HCT116 (cell line): ENCODE measurements at regions not wholly inside any gene's neighbourhood (a gene's known extent, or its start where the extent isn't known, plus 50 kb on each side); places are given as distances from the start of the nearest gene placed in this dataset.

Source experiments
- ATAC-seq: fragments of 200-7000 bp; cut with Tn5 transposase; 2 replicates; pipeline ENCODE4 v1.9.1; 2020; ENCODE audit warnings: mild to moderate bottlenecking, moderate library complexity
- BruUV-seq: library from RNA; stranded (reverse); fragments of 400-500 nt; replicated peaks from 2 replicates; lab custom pipeline; 2021; lab: Mats Ljungman, UMichigan
- CTCF ChIA-PET: fragments of 300-600 bp; sonication (Branson Sonifier 250); formaldehyde crosslinking; loops from one replicate; lab custom pipeline; 2021; ENCODE audit warnings: antibody characterized with exemption; lab: Charles Lee
- POLR2A ChIA-PET: fragments of 300-600, 350-600 bp; sonication (Branson Sonifier 250); formaldehyde crosslinking; loops from one replicate; lab custom pipeline; 2021; ENCODE audit warnings: antibody characterized with exemption; lab: Charles Lee
- RAD21 ChIA-PET, 2 experiments: fragments of 300-600 bp; sonication (Branson Sonifier 250); formaldehyde crosslinking; loops; one replicate each; lab custom pipeline; 2023; ENCODE audit warnings: low total read pairs in 2 of 2; ENCODE audit not compliant: uncharacterized antibody in 2 of 2, unreplicated experiment in 2 of 2, low non-redundant PET in 1 of 2; lab: Charles Lee
- DNase-seq: peaks from one replicate; pipeline ENCODE4 v3.0.0-alpha.2; 2010; ENCODE audit warnings: low read depth, low spot score
- H2AFZ ChIP-seq: fragments of 200-600 bp; shearing (Covaris generic), sonication (generic); 2 replicates; pipeline ENCODE4 v1.6.1; 2017; ENCODE audit warnings: low read depth, mixed run types, mixed read lengths, antibody characterized with exemption, low read length; ENCODE audit not compliant: poor library complexity, severe bottlenecking
- H3K27ac ChIP-seq: 2 replicates; pipeline ENCODE4 v1.5.1; 2012; ENCODE audit warnings: low read depth, low read length
- H3K27me3 ChIP-seq: fragments of 200-600 bp; sonication (generic); 2 replicates; pipeline ENCODE4 v1.6.1; 2016; ENCODE audit warnings: mixed run types, low read length, mixed read lengths; ENCODE audit not compliant: insufficient read depth
- H3K36me3 ChIP-seq, 2 experiments: fragments of 200-500 bp in 1 of 2; fragments of 200-600 bp in 1 of 2; sonication (Bioruptor generic) in 1 of 2; sonication (generic) in 1 of 2; 2 replicates each; pipeline versions ENCODE4 v1.5.1 to v1.6.1; 2014 to 2016; ENCODE audit warnings: low read length in 2 of 2, inconsistent platforms in 1 of 2, mixed read lengths in 1 of 2, mixed run types in 1 of 2; ENCODE audit not compliant: insufficient read depth in 2 of 2, control insufficient read depth in 1 of 2
- H3K4me1 ChIP-seq, 2 experiments: fragments of 200-600 bp in 1 of 2; sonication (generic) in 1 of 2; 2 replicates each; pipeline versions ENCODE4 v1.5.1 to v1.6.1; 2012 to 2017; ENCODE audit warnings: low read length in 2 of 2, inconsistent platforms in 1 of 2, mild to moderate bottlenecking in 1 of 2, mixed read lengths in 1 of 2, mixed run types in 1 of 2, moderate library complexity in 1 of 2; ENCODE audit not compliant: insufficient read depth in 2 of 2, control insufficient read depth in 1 of 2
- H3K4me2 ChIP-seq: fragments of 200-600 bp; sonication (generic); 2 replicates; pipeline ENCODE4 v1.6.1; 2017; ENCODE audit warnings: mixed run types, low read length, mixed read lengths
- H3K4me3 ChIP-seq, 2 experiments: fragments of 200-600 bp in 1 of 2; sonication (generic) in 1 of 2; replicated peaks in 1 of 2; 2 replicates each; pipeline ENCODE4 v1.5.1; 2011 to 2016; ENCODE audit warnings: low read length in 2 of 2, control low read depth in 1 of 2, low read depth in 1 of 2, mild to moderate bottlenecking in 1 of 2, mixed read lengths in 1 of 2, mixed run types in 1 of 2
- H3K79me2 ChIP-seq: fragments of 200-600 bp; sonication (generic); 2 replicates; pipeline ENCODE4 v1.6.1; 2017; ENCODE audit warnings: mild to moderate bottlenecking, mixed run types, low read length, moderate library complexity, mixed read lengths; ENCODE audit not compliant: insufficient read depth
- H3K9ac ChIP-seq: fragments of 200-600 bp; sonication (generic); 2 replicates; pipeline ENCODE4 v1.6.1; 2016; ENCODE audit warnings: low read length, mixed read lengths
- H3K9me2 ChIP-seq: fragments of 200-600 bp; sonication (generic), shearing (Covaris generic); 2 replicates; pipeline ENCODE4 v1.6.1; 2017; ENCODE audit warnings: mixed run types, mild to moderate bottlenecking, moderate library complexity; ENCODE audit not compliant: insufficient read depth
- H3K9me3 ChIP-seq, 2 experiments: fragments of 200-500 bp in 1 of 2; fragments of 200-600 bp in 1 of 2; sonication (Bioruptor generic) in 1 of 2; sonication (generic) in 1 of 2; 2 replicates each; pipeline ENCODE4 v1.6.1; 2014 to 2017; ENCODE audit warnings: low read length in 2 of 2, mixed read lengths in 2 of 2, inconsistent platforms in 1 of 2, low read depth in 1 of 2, mild to moderate bottlenecking in 1 of 2, mixed run types in 1 of 2, moderate library complexity in 1 of 2; ENCODE audit not compliant: control insufficient read depth in 1 of 2, insufficient read depth in 1 of 2
- H4K20me1 ChIP-seq: fragments of 200-600 bp; sonication (generic), shearing (Covaris generic); 2 replicates; pipeline ENCODE4 v1.6.1; 2017; ENCODE audit warnings: mixed run types, mild to moderate bottlenecking, moderate library complexity; ENCODE audit not compliant: insufficient read depth
- CBX3 ChIP-seq: IDR thresholded peaks from 2 replicates; pipeline ENCODE4 v1.6.1; 2012; ENCODE audit warnings: low read depth
- EGR1 ChIP-seq: IDR thresholded peaks from 2 replicates; pipeline ENCODE4 v1.6.1; 2012; ENCODE audit warnings: low read depth
- EZH2 ChIP-seq: fragments of 200-600 bp; sonication (generic); IDR thresholded peaks from 2 replicates; pipeline ENCODE4 v1.6.1; 2017; ENCODE audit warnings: antibody characterized with exemption, mixed run types
- EZH2phosphoT487 ChIP-seq: fragments of 200-600 bp; IDR thresholded peaks from 2 replicates; pipeline ENCODE4 v1.6.1; 2018; ENCODE audit warnings: antibody characterized with exemption, borderline replicate concordance
- FOSL1 ChIP-seq: IDR thresholded peaks from 2 replicates; pipeline ENCODE4 v1.6.1; 2012; ENCODE audit warnings: low read depth
- JUND ChIP-seq: IDR thresholded peaks from 2 replicates; pipeline ENCODE4 v1.6.1; 2012
- MAX ChIP-seq: IDR thresholded peaks from 2 replicates; pipeline ENCODE4 v1.6.1; 2012
- POLR2A ChIP-seq: IDR thresholded peaks from 2 replicates; pipeline ENCODE4 v1.7.0; 2011; ENCODE audit warnings: borderline replicate concordance; ENCODE audit not compliant: insufficient read depth, insufficient read length; ENCODE audit errors: extremely low read depth
- POLR2AphosphoS5 ChIP-seq: IDR thresholded peaks from 2 replicates; pipeline ENCODE4 v1.6.1; 2011; ENCODE audit warnings: mild to moderate bottlenecking, low read depth, low read length, moderate library complexity
- RAD21 ChIP-seq: IDR thresholded peaks from 2 replicates; pipeline ENCODE4 v1.6.1; 2012; ENCODE audit warnings: low read depth, mild to moderate bottlenecking
- SP1 ChIP-seq: IDR thresholded peaks from 2 replicates; pipeline ENCODE4 v1.6.1; 2012; ENCODE audit warnings: low read depth
- SRF ChIP-seq: IDR thresholded peaks from 2 replicates; pipeline ENCODE4 v1.6.1; 2012; ENCODE audit warnings: low read depth
- YY1 ChIP-seq: IDR thresholded peaks from 2 replicates; pipeline ENCODE4 v1.6.1; 2011; ENCODE audit warnings: low read length, low read depth, moderate library complexity, mild to moderate bottlenecking; ENCODE audit not compliant: insufficient replicate concordance; ENCODE audit errors: extremely low read depth
- ZFX ChIP-seq: fragments of 450-650 bp; IDR thresholded peaks from 2 replicates; pipeline ENCODE4 v1.6.1; 2017
- ZNF274 ChIP-seq: fragments of 200-500 bp; sonication (Bioruptor generic); IDR thresholded peaks from 2 replicates; pipeline ENCODE4 v1.6.1; 2014; ENCODE audit warnings: mild to moderate bottlenecking, low read depth, low read length, inconsistent platforms
- intact Hi-C: fragments of 100-400 bp; cut with micrococcal nuclease; formaldehyde crosslinking; loops from 2 replicates; pipeline ENCODE4 v1.10.0; 2022
- TF ChIP-seq, protein P1 (sequence below): IDR thresholded peaks from 2 replicates; pipeline ENCODE4 v1.6.1; 2011; ENCODE audit warnings: mild to moderate bottlenecking, low read length, moderate library complexity; ENCODE audit not compliant: insufficient replicate concordance; ENCODE audit errors: extremely low read depth
- TF ChIP-seq, protein P2 (sequence below): IDR thresholded peaks from 2 replicates; pipeline ENCODE4 v1.6.1; 2012; ENCODE audit warnings: low read depth

- no peak for TF ChIP-seq MAX
- TF ChIP-seq SRF, result no peak
- TF ChIP-seq EGR1, result no peak
- no peak for TF ChIP-seq ZFX
- no peak for TF ChIP-seq EZH2phosphoT487
- TF ChIP-seq YY1, result no peak
- TF ChIP-seq ZNF274, result no peak
- TF ChIP-seq JUND, result no peak
- no peak for TF ChIP-seq FOSL1
- TF ChIP-seq EZH2, result no peak
- no peak for TF ChIP-seq SP1
- no peak for TF ChIP-seq POLR2A
- TF ChIP-seq CBX3, result no peak
Measured at GRCh38 chr2:59021786-59022185, 780.7 kb upstream of the FANCL start (continued).

- no peaks in the 10 kb centered on the region for H3K4me1 ChIP-seq
- H3K9me3 ChIP-seq, result no peaks in the 10 kb centered on the region
- no peak overlapping the region for H3K4me3 ChIP-seq
- ChIA-PET RAD21 (no interaction called here), CTCF (no interaction called here), POLR2A (no interaction called here)
- no peaks in the 10 kb centered on the region for H3K36me3 ChIP-seq
- no peak overlapping the region for H3K9ac ChIP-seq
- H2AFZ ChIP-seq, result no peak overlapping the region
- no peaks in the 10 kb centered on the region for H3K79me2 ChIP-seq
- H4K20me1 ChIP-seq, result no peaks in the 10 kb centered on the region
- no peaks in the 10 kb centered on the region for H3K27me3 ChIP-seq
- no peak for TF ChIP-seq FOSL1
- TF ChIP-seq YY1, result no peak
- no peak for TF ChIP-seq EZH2
- TF ChIP-seq, protein P1, sequence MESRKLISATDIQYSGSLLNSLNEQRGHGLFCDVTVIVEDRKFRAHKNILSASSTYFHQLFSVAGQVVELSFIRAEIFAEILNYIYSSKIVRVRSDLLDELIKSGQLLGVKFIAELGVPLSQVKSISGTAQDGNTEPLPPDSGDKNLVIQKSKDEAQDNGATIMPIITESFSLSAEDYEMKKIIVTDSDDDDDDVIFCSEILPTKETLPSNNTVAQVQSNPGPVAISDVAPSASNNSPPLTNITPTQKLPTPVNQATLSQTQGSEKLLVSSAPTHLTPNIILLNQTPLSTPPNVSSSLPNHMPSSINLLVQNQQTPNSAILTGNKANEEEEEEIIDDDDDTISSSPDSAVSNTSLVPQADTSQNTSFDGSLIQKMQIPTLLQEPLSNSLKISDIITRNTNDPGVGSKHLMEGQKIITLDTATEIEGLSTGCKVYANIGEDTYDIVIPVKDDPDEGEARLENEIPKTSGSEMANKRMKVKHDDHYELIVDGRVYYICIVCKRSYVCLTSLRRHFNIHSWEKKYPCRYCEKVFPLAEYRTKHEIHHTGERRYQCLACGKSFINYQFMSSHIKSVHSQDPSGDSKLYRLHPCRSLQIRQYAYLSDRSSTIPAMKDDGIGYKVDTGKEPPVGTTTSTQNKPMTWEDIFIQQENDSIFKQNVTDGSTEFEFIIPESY, result no peak
- no peak for TF ChIP-seq RAD21
- no peak for TF ChIP-seq EZH2phosphoT487
- no peak for TF ChIP-seq JUND
- TF ChIP-seq CBX3, result no peak
- no peak for TF ChIP-seq POLR2AphosphoS5
- TF ChIP-seq MAX, result no peak
- TF ChIP-seq SP1, result no peak
- TF ChIP-seq, protein P2, sequence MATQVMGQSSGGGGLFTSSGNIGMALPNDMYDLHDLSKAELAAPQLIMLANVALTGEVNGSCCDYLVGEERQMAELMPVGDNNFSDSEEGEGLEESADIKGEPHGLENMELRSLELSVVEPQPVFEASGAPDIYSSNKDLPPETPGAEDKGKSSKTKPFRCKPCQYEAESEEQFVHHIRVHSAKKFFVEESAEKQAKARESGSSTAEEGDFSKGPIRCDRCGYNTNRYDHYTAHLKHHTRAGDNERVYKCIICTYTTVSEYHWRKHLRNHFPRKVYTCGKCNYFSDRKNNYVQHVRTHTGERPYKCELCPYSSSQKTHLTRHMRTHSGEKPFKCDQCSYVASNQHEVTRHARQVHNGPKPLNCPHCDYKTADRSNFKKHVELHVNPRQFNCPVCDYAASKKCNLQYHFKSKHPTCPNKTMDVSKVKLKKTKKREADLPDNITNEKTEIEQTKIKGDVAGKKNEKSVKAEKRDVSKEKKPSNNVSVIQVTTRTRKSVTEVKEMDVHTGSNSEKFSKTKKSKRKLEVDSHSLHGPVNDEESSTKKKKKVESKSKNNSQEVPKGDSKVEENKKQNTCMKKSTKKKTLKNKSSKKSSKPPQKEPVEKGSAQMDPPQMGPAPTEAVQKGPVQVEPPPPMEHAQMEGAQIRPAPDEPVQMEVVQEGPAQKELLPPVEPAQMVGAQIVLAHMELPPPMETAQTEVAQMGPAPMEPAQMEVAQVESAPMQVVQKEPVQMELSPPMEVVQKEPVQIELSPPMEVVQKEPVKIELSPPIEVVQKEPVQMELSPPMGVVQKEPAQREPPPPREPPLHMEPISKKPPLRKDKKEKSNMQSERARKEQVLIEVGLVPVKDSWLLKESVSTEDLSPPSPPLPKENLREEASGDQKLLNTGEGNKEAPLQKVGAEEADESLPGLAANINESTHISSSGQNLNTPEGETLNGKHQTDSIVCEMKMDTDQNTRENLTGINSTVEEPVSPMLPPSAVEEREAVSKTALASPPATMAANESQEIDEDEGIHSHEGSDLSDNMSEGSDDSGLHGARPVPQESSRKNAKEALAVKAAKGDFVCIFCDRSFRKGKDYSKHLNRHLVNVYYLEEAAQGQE, result no peak
- DNase-seq (no peak), ATAC-seq (no peak)
- no peaks in the 10 kb centered on the region for H3K9me2 ChIP-seq
- no TSS peak for BruUV-seq
- no peak overlapping the region for H3K4me2 ChIP-seq
- intact Hi-C loops, result no loop called here
- no peak overlapping the region for H3K27ac ChIP-seq
Measured at GRCh38 chr2:59019566-59020159, 778.5 kb upstream of the FANCL start.
